Dedifferentiated amniotic fluid mesenchymal stem cell (primary cell): ENCODE measurements at regions not wholly inside any gene's neighbourhood (a gene's known extent, or its start where the extent isn't known, plus 50 kb on each side); places are given as distances from the start of the nearest gene placed in this dataset.

Experiments used
- DNase-seq: peaks from one replicate; pipeline ENCODE4 v3.0.0-alpha.2; 2016; ENCODE audit errors: extremely low spot score

GRCh38 chr11:109745996-109746625 is 324.1 kb downstream of the C11orf87 start:
- no peak for DNase-seq

GRCh38 chr11:109747839-109748238 is 325.8 kb downstream of the C11orf87 start:
- no peak for DNase-seq

- DNase-seq: no peak
These were observed 327.5 kb downstream of the C11orf87 start for GRCh38 chr11:109749476-109749875.

GRCh38 chr11:109750964-109751363 is 329.0 kb downstream of the C11orf87 start:
- no peak for DNase-seq

- DNase-seq: no peak
These were observed 330.3 kb downstream of the C11orf87 start for GRCh38 chr11:109752212-109752825.

GRCh38 chr11:109756521-109756920 is 334.5 kb downstream of the C11orf87 start:
- no peak for DNase-seq

- no peak for DNase-seq
These were observed 335.0 kb downstream of the C11orf87 start for GRCh38 chr11:109756951-109757350.

- DNase-seq: no peak
These were observed 330.6 kb upstream of the ZC3H12C start for GRCh38 chr11:109762546-109762945.

GRCh38 chr11:109765709-109766311 is 327.4 kb upstream of the ZC3H12C start:
- no peak for DNase-seq

- DNase-seq: no peak
These were observed 323.3 kb upstream of the ZC3H12C start for GRCh38 chr11:109769858-109770257.

GRCh38 chr11:109770323-109770722 is 322.9 kb upstream of the ZC3H12C start:
- DNase-seq: no peak

- DNase-seq: no peak
These were observed 320.3 kb upstream of the ZC3H12C start for GRCh38 chr11:109772892-109773291.

GRCh38 chr11:109775686-109776085 is 317.5 kb upstream of the ZC3H12C start:
- DNase-seq: no peak

GRCh38 chr11:109783014-109783413 is 310.2 kb upstream of the ZC3H12C start:
- DNase-seq: no peak

GRCh38 chr11:109783840-109784239 is 309.4 kb upstream of the ZC3H12C start:
- no peak for DNase-seq

- DNase-seq: no peak
These were observed 308.7 kb upstream of the ZC3H12C start for GRCh38 chr11:109784536-109784935.

GRCh38 chr11:109785198-109785597 is 308.0 kb upstream of the ZC3H12C start:
- no peak for DNase-seq

- peak; percentile 17 for DNase-seq
These were observed 307.5 kb upstream of the ZC3H12C start for GRCh38 chr11:109785714-109786113.

GRCh38 chr11:109788948-109789490 is 304.2 kb upstream of the ZC3H12C start:
- no peak for DNase-seq

GRCh38 chr11:109789901-109790300 is 303.3 kb upstream of the ZC3H12C start:
- no peak for DNase-seq

GRCh38 chr11:109791337-109791736 is 301.9 kb upstream of the ZC3H12C start:
- DNase-seq: no peak

GRCh38 chr11:109794501-109794900 is 298.7 kb upstream of the ZC3H12C start:
- no peak for DNase-seq

- no peak for DNase-seq
These were observed 298.0 kb upstream of the ZC3H12C start for GRCh38 chr11:109795234-109795633.
